OCI-LY7 (cell line): ENCODE measurements at regions not wholly inside any gene's neighbourhood (a gene's known extent, or its start where the extent isn't known, plus 50 kb on each side); places are given as distances from the start of the nearest gene placed in this dataset.
"Not testable (repeated sequence)": the region's sequence is repeated elsewhere in the genome, so short reads cannot be mapped to it uniquely, and the experiment has no call there.

Experiments
- EZH2phosphoT487 ChIP-seq: fragments of 200-600 bp; sonication (generic); IDR thresholded peaks from 2 replicates; pipeline ENCODE4 v1.6.1; 2018; ENCODE audit warnings: low read depth, borderline replicate concordance, mild to moderate bottlenecking, mixed run types, antibody characterized with exemption, low read length, moderate library complexity, mixed read lengths
- TF ChIP-seq, protein P1 (sequence below): fragments of 200-600 bp; sonication (generic); conservative IDR thresholded peaks from 2 replicates; pipeline ENCODE4 v1.5.1; 2014; ENCODE audit warnings: mild to moderate bottlenecking, antibody characterized with exemption, low read length, moderate library complexity, mixed read lengths

DNA sequence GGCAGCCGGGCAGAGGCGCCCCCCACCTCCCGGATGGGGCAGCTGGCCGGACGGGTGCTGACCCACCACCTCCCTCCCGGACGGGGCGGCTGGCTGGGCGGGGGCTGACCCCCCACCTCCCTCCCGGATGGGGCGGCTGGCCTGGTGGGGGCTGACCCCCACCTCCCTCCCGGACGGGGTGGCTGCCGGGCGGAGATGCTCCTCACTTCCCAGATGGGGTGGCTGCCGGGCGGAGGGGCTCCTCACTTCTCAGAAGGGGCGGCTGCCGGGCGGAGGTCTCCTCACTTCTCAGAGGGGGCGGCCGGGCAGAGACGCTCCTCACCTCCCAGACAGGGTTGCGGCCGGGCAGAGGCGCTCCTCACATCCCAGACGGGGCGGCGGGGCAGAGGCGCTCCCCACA, 1654.1 kb downstream of the STIM2 start:
- TF ChIP-seq EZH2phosphoT487, result not testable (repeated sequence)
- TF ChIP-seq, protein P1, sequence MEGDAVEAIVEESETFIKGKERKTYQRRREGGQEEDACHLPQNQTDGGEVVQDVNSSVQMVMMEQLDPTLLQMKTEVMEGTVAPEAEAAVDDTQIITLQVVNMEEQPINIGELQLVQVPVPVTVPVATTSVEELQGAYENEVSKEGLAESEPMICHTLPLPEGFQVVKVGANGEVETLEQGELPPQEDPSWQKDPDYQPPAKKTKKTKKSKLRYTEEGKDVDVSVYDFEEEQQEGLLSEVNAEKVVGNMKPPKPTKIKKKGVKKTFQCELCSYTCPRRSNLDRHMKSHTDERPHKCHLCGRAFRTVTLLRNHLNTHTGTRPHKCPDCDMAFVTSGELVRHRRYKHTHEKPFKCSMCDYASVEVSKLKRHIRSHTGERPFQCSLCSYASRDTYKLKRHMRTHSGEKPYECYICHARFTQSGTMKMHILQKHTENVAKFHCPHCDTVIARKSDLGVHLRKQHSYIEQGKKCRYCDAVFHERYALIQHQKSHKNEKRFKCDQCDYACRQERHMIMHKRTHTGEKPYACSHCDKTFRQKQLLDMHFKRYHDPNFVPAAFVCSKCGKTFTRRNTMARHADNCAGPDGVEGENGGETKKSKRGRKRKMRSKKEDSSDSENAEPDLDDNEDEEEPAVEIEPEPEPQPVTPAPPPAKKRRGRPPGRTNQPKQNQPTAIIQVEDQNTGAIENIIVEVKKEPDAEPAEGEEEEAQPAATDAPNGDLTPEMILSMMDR, result not testable (repeated sequence)
